ENCODE measurements at regions not wholly inside any gene's neighbourhood (a gene's known extent, or its start where the extent isn't known, plus 50 kb on each side); places are given as distances from the start of the nearest gene placed in this dataset.

DNA sequence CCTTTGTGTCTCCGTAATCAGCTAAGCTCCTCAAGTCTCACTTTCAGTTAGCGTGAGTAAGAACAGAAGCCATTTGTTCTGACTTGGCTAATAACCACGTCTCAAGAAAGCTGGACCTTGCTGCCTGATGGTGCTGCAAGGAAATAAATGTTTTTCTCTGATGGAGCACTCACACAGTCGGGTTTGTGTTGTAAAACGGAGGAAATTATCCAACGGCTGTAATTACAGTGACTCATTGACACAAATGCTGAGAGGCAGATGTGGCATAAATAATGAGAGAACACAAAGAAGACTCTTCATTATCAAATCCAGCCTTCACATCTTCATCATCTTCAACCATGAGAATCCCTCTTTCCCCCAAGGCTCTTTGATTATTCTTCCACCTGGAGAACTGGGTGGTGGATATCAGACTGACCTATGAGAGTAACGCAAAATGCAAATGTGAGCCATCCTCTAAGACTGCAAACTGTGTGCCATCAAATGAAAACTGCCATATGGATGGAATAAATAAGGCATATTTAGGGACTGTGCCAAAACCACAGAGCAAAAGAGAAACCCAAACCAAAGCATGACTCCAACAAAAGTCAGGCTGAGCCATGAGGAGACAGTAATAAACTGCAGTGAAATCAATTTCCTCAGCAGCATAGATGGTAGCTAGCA, 252.6 kb downstream of the RND3 start:
- H3K4me1 ChIP-seq (ENCODE audit: control insufficient read depth, insufficient read depth, low read length), result no peaks in the 10 kb centered on the region
- no peak overlapping the region for H3K27ac ChIP-seq (ENCODE audit: low read depth, low read length)
- H3K27me3 ChIP-seq (ENCODE audit: control insufficient read depth, insufficient read depth, low read length), result no peaks in the 10 kb centered on the region
- H3K9ac ChIP-seq (ENCODE audit: low read length), result no peak overlapping the region
- no peaks in the 10 kb centered on the region for H3K36me3 ChIP-seq (ENCODE audit: control insufficient read depth, insufficient read depth, low read length)
- H3K4me3 ChIP-seq (ENCODE audit: low read length), result no peak overlapping the region

- Histone ChIP-seq H3K4me3 (ENCODE audit: low read length) (no peak overlapping the region), H3K4me1 (ENCODE audit: control insufficient read depth, insufficient read depth, low read length) (no peaks in the 10 kb centered on the region), H3K27ac (ENCODE audit: low read depth, low read length) (no peak overlapping the region), H3K36me3 (ENCODE audit: control insufficient read depth, insufficient read depth, low read length) (no peaks in the 10 kb centered on the region), H3K9ac (ENCODE audit: low read length) (no peak overlapping the region), H3K27me3 (ENCODE audit: control insufficient read depth, insufficient read depth, low read length) (no peaks in the 10 kb centered on the region)
Observed at GRCh38 chr2:150232871-150233270, 254.6 kb downstream of the RND3 start.

DNA sequence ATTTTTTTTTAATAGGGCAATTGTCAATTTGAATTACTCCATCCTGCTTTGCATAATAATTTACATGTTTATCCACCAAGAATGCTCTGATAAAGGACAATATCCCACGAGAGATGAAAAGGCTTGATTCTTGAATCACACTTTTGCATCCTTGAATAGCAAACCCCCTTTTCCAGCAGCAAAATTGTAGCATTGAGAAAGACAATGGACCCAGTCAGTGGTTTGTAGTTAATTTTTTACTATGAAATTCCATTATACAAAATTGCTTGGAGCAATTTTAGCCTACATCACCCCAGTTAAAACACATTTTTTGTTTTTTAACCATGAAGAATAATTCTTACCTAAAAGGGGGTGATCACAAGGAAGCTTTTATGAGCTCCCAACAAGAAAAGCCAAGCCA, 255.1 kb downstream of the RND3 start:
- Histone ChIP-seq H3K27ac (ENCODE audit: low read depth, low read length) (no peak overlapping the region), H3K9ac (ENCODE audit: low read length) (no peak overlapping the region), H3K4me1 (ENCODE audit: control insufficient read depth, insufficient read depth, low read length) (no peaks in the 10 kb centered on the region), H3K27me3 (ENCODE audit: control insufficient read depth, insufficient read depth, low read length) (no peaks in the 10 kb centered on the region), H3K36me3 (ENCODE audit: control insufficient read depth, insufficient read depth, low read length) (no peaks in the 10 kb centered on the region), H3K4me3 (ENCODE audit: low read length) (no peak overlapping the region)

DNA sequence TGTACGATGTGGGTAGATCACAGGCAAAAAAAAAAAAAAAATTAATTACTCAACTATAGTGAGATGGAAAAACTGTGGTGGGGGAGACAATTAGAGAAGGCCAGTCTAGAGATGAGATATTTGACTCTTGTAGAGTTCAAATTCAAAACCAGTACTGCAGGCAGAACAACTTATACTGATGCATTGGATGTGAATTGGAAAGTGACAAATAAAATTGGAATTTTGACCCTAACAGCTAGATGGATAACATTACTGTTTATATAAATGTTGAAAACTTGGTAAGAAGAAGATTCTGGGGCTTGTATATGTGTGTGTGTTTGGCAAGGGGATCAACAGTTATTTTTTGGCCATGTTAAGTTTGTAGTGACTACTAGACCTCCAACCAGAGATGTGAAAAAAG, 256.9 kb downstream of the RND3 start:
- Histone ChIP-seq H3K36me3 (ENCODE audit: control insufficient read depth, insufficient read depth, low read length) (no peaks in the 10 kb centered on the region), H3K4me1 (ENCODE audit: control insufficient read depth, insufficient read depth, low read length) (no peaks in the 10 kb centered on the region), H3K9ac (ENCODE audit: low read length) (no peak overlapping the region), H3K27ac (ENCODE audit: low read depth, low read length) (no peak overlapping the region), H3K4me3 (ENCODE audit: low read length) (no peak overlapping the region), H3K27me3 (ENCODE audit: control insufficient read depth, insufficient read depth, low read length) (no peaks in the 10 kb centered on the region)

DNA sequence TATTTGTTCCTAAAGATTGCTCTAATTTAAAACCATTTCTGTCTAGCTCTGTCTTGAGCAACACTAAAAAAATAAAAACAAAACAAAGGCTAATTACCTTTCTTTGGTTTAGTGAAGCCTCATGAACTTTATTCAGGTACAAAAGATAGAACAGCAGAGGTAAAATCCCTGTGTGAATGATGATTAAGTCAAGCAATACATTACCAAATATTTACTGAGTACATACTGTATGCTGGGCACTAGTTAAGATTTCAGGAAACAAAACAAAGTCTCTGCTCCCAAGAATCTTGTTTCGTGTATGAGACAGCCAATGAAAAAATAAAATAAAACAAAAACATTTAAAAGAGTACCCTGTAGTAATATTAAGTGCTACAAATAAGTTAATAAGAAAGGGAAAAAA, 257.5 kb downstream of the RND3 start:
- Histone ChIP-seq H3K27me3 (ENCODE audit: control insufficient read depth, insufficient read depth, low read length) (no peaks in the 10 kb centered on the region), H3K9ac (ENCODE audit: low read length) (no peak overlapping the region), H3K27ac (ENCODE audit: low read depth, low read length) (no peak overlapping the region), H3K36me3 (ENCODE audit: control insufficient read depth, insufficient read depth, low read length) (no peaks in the 10 kb centered on the region), H3K4me3 (ENCODE audit: low read length) (no peak overlapping the region), H3K4me1 (ENCODE audit: control insufficient read depth, insufficient read depth, low read length) (no peaks in the 10 kb centered on the region)

DNA sequence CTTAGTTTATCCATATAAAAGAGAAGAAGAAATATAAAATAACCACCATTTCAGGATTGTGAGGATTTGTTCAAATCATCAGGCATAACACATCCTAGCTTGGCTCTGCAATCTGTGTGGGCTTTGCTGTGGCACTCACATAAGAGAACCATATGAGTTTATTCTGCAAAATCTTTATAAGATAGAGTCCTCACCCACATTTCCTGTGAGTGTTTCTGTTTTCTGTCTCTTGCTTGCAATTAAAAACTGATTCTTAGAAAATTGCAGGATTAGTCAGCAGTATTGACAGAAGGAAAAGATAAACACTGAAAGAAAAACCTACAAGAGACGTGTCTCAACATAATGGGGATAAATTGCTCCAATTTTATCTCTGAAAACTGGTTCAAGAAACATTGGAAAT, 258.5 kb downstream of the RND3 start:
- Histone ChIP-seq H3K4me1 (ENCODE audit: control insufficient read depth, insufficient read depth, low read length) (no peaks in the 10 kb centered on the region), H3K27me3 (ENCODE audit: control insufficient read depth, insufficient read depth, low read length) (no peaks in the 10 kb centered on the region), H3K27ac (ENCODE audit: low read depth, low read length) (no peak overlapping the region), H3K36me3 (ENCODE audit: control insufficient read depth, insufficient read depth, low read length) (no peaks in the 10 kb centered on the region), H3K9ac (ENCODE audit: low read length) (no peak overlapping the region), H3K4me3 (ENCODE audit: low read length) (no peak overlapping the region)

GRCh38 chr2:150225030-150225429, 262.4 kb downstream of the RND3 start:
- no peaks in the 10 kb centered on the region for H3K27me3 ChIP-seq (ENCODE audit: control insufficient read depth, insufficient read depth, low read length)
- H3K9ac ChIP-seq (ENCODE audit: low read length), result no peak overlapping the region

DNA sequence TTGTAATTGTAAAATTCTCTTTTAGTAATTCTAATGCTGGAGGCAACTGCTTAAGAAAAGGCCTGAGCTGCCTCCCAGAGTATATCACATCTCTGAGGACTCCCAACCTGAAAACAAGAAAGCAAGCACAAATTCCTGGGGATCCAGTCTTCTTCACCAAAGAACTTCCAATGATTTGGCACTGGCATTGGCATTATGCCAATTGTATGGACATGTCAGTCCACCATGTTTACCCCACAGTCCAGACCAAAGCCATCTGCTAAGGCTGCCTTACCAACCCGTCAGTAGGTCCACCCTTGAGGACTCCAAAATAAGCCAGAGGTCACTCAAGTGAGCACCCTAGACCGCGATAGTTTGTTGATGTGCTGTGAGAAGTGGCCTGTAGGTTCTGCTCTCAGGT, 263.1 kb downstream of the RND3 start:
- Histone ChIP-seq H3K4me1 (ENCODE audit: control insufficient read depth, insufficient read depth, low read length) (no peaks in the 10 kb centered on the region), H3K9ac (ENCODE audit: low read length) (no peak overlapping the region), H3K36me3 (ENCODE audit: control insufficient read depth, insufficient read depth, low read length) (no peaks in the 10 kb centered on the region), H3K27ac (ENCODE audit: low read depth, low read length) (no peak overlapping the region), H3K4me3 (ENCODE audit: low read length) (no peak overlapping the region), H3K27me3 (ENCODE audit: control insufficient read depth, insufficient read depth, low read length) (no peaks in the 10 kb centered on the region)

More at GRCh38 chr2:150225030-150225429, 262.4 kb downstream of the RND3 start:
- Histone ChIP-seq H3K36me3 (ENCODE audit: control insufficient read depth, insufficient read depth, low read length) (no peaks in the 10 kb centered on the region), H3K4me1 (ENCODE audit: control insufficient read depth, insufficient read depth, low read length) (no peaks in the 10 kb centered on the region), H3K4me3 (ENCODE audit: low read length) (no peak overlapping the region), H3K27ac (ENCODE audit: low read depth, low read length) (no peak overlapping the region)

GRCh38 chr2:150222942-150223341, 264.5 kb downstream of the RND3 start:
- Histone ChIP-seq H3K27me3 (ENCODE audit: control insufficient read depth, insufficient read depth, low read length) (no peaks in the 10 kb centered on the region), H3K9ac (ENCODE audit: low read length) (no peak overlapping the region), H3K4me1 (ENCODE audit: control insufficient read depth, insufficient read depth, low read length) (no peaks in the 10 kb centered on the region), H3K4me3 (ENCODE audit: low read length) (no peak overlapping the region), H3K36me3 (ENCODE audit: control insufficient read depth, insufficient read depth, low read length) (no peaks in the 10 kb centered on the region), H3K27ac (ENCODE audit: low read depth, low read length) (no peak overlapping the region)

DNA sequence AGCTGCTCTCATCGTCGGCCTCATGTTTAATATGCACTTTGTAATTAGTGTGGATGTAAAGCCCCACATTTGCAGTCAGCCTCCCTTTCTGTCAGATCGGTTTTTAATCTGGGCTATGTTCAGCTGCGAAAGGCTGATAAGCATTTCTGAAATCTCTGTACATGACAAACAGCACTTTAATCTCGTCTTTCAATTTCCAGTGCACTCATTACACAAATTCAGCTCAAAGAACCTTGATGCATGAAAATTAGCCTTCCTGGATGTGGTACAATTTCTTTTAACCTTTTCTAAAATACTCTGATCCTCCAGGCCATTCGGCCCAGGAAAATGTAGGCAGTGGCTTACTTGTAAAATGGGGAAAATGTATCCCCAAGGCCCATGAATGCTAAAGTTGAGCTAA, 265.1 kb downstream of the RND3 start:
- H3K4me3 ChIP-seq (ENCODE audit: low read length), result no peak overlapping the region
- no peaks in the 10 kb centered on the region for H3K4me1 ChIP-seq (ENCODE audit: control insufficient read depth, insufficient read depth, low read length)
- H3K27ac ChIP-seq (ENCODE audit: low read depth, low read length), result no peak overlapping the region
- no peaks in the 10 kb centered on the region for H3K27me3 ChIP-seq (ENCODE audit: control insufficient read depth, insufficient read depth, low read length)
- no peaks in the 10 kb centered on the region for H3K36me3 ChIP-seq (ENCODE audit: control insufficient read depth, insufficient read depth, low read length)
- no peak overlapping the region for H3K9ac ChIP-seq (ENCODE audit: low read length)

DNA sequence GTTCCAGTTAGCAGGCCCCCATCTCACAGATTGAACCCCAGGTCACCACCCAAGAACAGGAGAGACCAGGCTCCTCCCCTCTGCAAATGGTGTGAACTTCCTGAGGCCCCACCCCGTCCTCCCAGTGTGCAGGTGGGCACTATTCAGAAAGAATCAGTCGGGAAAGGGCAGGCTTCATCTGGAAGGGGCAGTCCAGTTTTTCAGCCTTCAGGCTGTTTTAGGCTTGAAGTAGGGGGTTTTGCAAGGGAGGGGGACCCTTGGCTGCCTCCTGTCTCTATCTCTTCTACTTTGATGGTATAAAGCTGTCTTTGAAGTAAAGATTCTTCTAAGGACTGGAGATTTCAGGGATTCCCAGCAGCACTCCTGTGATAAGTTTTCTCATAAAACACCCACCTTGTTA, 267.6 kb downstream of the RND3 start:
- Histone ChIP-seq H3K27ac (ENCODE audit: low read depth, low read length) (no peak overlapping the region), H3K9ac (ENCODE audit: low read length) (no peak overlapping the region), H3K36me3 (ENCODE audit: control insufficient read depth, insufficient read depth, low read length) (no peaks in the 10 kb centered on the region), H3K4me3 (ENCODE audit: low read length) (no peak overlapping the region), H3K4me1 (ENCODE audit: control insufficient read depth, insufficient read depth, low read length) (no peaks in the 10 kb centered on the region), H3K27me3 (ENCODE audit: control insufficient read depth, insufficient read depth, low read length) (no peaks in the 10 kb centered on the region)

DNA sequence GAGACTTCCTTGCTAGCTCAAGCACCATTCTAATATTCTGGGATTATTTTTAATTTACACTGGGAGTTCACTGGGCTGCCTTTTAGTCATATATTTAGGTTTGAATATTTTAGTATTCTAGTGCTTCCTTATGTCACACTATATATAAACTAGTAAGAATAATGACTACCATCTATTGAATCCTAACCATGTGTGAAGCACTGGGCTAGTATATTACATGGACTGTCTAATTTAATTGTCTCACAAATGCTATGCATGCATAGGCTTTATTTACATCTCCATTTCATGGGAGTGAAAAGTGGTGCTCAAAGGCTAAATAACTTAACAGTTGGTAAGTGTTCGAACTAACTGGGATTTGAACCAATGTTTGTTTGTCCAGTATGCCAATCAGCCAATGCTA, 272.4 kb downstream of the RND3 start:
- no peaks in the 10 kb centered on the region for H3K4me1 ChIP-seq (ENCODE audit: control insufficient read depth, insufficient read depth, low read length)
- no peak overlapping the region for H3K4me3 ChIP-seq (ENCODE audit: low read length)

DNA sequence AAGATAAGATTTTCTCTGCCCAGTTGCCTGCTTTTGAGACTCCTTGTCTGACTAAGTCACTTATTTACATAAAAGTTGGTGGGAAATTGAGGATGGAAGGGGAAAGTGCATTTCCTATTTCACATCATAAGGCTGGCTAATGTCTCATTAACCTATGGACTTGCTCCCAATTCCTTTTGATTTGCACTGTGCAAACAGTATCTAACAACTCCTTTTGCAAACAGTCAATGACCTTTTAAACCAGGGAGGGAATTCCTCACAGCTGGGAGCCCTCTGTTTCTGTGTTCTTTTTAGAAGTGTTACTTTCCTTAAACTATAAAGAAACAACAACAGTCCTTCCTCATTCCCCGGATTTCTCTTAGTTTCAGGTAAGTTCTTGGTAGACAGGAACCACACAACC, 272.8 kb downstream of the RND3 start:
- Histone ChIP-seq H3K4me3 (ENCODE audit: low read length) (no peak overlapping the region), H3K36me3 (ENCODE audit: control insufficient read depth, insufficient read depth, low read length) (no peaks in the 10 kb centered on the region), H3K9ac (ENCODE audit: low read length) (no peak overlapping the region), H3K27me3 (ENCODE audit: control insufficient read depth, insufficient read depth, low read length) (no peaks in the 10 kb centered on the region), H3K4me1 (ENCODE audit: control insufficient read depth, insufficient read depth, low read length) (no peaks in the 10 kb centered on the region), H3K27ac (ENCODE audit: low read depth, low read length) (no peak overlapping the region)

More for the DNA sequence above, 272.4 kb downstream of the RND3 start:
- H3K9ac ChIP-seq (ENCODE audit: low read length), result no peak overlapping the region
- H3K27ac ChIP-seq (ENCODE audit: low read depth, low read length), result no peak overlapping the region
- H3K27me3 ChIP-seq (ENCODE audit: control insufficient read depth, insufficient read depth, low read length), result no peaks in the 10 kb centered on the region
- no peaks in the 10 kb centered on the region for H3K36me3 ChIP-seq (ENCODE audit: control insufficient read depth, insufficient read depth, low read length)

Data from rectal smooth muscle tissue (tissue), 1 donor.